HG02884 (cell line): ENCODE measurements at regions not wholly inside any gene's neighbourhood (a gene's known extent, or its start where the extent isn't known, plus 50 kb on each side); places are given as distances from the start of the nearest gene placed in this dataset.
"Not testable (repeated sequence)": the region's sequence is repeated elsewhere in the genome, so short reads cannot be mapped to it uniquely, and the experiment has no call there.

Experiments
- ATAC-seq: cut with Tn5 transposase; IDR thresholded peaks from one replicate; pipeline ENCODE4 v1.9.1; 2021; ENCODE audit warnings: mild to moderate bottlenecking, moderate library complexity; ENCODE audit not compliant: unreplicated experiment

DNA sequence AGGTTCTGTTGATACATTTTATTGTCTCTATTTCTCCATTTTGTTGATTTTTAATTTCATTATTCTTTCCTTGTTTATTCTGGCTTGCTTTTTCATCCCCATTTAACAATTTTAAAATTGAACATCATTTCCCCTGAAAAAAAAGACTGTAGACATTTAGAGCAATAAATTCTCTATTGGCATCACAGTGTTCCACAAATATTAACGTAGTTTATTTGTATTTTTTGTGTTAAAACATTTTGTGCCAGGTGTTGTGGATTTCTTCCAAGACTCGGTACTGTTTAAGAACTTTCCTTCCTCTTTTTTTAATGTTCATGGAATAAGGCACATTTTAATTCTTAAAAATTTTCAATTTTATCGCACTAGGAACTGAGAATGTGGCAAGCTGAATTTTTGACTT, 156.1 kb upstream of the NPY start:
- no peak for ATAC-seq

DNA sequence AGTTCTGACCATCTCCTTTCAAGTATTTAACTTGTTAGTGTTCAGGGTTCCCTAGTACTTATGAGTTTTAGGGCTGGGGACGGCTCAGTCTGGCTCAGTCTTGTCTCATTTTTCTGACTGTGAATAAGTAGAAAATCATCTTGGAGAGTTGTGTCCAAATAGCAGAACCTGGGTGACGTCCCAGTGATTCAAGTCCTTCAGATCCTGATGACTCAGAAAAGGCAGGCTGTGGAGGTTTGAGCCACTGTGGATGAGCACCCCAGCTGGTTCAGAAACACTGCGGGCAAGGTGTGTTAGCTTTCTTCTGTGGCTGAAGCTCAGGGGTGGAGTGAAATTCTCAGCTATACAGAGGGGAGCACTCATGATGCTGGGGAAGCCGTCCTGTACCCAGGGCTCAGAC, 154.4 kb upstream of the NPY start:
- no peak for ATAC-seq

DNA sequence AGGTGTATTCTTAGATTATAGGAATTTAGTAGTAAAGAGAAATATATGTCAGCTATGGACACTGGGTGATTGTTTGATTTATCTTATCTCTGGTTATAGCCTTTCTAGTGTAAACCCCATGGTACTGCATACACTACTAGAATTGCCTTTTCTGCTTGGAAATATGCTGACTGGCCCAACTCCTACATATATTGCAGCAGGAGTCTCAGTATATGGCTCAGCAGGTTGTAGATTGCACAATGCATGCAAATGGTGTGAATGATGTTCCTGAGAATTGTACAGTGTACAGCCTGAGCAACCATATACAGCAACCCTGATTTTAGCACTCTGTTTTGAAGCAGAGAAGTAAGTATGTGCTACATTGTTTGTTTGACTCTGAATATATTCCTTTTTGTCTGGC, 153.4 kb upstream of the NPY start:
- ATAC-seq: no peak

- ATAC-seq: no peak
Measured at GRCh38 chr7:24133691-24134090, 150.3 kb upstream of the NPY start.

- no peak for ATAC-seq
Measured at GRCh38 chr7:24134535-24134934, 149.5 kb upstream of the NPY start.

DNA sequence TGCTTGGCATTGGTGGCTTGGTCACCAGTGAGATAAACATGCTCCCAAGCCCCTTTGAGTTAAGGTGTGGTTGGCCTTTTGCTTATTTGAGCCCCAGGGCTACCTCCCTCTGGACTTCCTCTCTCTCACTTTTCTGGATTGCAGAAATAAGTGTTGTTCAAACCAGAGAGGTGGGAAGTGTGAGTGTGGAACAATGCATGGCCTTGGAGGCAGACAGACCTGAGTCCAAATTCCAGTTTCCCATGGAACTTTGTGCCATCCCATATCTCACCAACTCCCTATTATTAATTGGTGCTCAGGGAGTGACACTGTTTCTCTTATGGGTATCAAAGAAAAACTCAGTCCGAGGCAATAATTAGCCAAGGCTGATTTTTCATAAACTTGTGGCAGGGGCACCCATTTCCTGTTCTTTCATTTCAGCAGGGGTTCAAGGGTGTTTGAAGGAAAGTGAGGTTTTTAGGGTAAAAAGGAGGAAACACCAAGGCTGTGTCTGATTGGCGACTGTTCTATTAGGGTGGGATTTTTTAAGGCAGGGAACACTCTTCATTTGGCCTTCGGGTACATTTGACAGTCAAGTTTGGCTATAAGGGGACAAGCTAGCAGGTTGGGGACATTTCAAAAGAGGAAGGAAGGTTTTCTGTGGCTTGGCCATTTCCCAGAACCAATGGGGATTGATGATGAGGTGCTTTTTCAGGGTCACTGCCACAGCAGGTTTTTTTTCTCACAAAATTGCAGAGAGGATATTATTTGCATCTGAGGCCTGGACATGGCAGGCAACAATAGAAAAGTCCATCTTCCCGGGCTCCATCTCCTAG, 148.8 kb upstream of the NPY start:
- ATAC-seq: peak; percentile 65

- ATAC-seq: no peak
Measured at GRCh38 chr7:24137338-24137737, 146.7 kb upstream of the NPY start.

- no peak for ATAC-seq
Measured at GRCh38 chr7:24138343-24138742, 145.6 kb upstream of the NPY start.

GRCh38 chr7:24140001-24140400, 144.0 kb upstream of the NPY start:
- ATAC-seq: no peak

- ATAC-seq: no peak
Measured at GRCh38 chr7:24141874-24142509, 142.0 kb upstream of the NPY start.

DNA sequence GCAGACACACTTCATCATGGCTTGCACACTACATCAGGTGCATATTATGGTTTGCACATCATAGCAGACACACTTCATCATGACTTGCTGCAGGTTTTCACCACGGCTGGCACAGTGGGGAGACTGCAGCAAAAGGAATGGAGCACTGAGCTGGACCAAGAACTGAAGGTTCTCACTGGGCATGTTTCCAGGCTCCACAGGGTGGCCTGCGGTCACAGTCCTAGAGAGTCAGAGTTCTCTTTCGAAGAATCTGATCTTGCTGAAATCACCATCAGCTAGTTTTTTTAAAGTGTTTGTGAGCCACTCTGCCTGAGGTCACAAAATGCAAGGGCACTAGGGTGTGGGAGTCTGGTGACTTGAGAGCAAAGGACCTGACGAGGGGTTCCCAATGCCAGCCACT, 140.4 kb upstream of the NPY start:
- ATAC-seq: no peak

DNA sequence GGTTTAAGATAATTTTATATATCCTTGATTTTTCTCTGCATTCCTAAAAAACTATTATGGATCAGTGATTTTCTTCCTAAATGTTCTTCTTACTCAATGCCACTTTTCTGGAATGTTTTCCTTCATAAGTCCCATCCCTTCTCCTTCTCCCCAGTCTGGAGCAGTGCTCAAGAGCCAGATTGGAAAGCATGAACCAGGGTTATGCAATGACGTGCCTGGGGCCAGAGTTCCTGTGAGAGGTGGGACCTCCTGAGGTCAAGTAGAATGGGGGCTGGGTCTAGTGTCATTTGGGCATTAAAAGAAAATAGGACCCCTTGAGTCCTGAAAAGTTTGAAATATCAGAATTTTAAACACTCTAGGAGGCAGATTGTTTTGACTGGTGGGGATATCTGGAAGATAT, 132.0 kb upstream of the NPY start:
- no peak for ATAC-seq

DNA sequence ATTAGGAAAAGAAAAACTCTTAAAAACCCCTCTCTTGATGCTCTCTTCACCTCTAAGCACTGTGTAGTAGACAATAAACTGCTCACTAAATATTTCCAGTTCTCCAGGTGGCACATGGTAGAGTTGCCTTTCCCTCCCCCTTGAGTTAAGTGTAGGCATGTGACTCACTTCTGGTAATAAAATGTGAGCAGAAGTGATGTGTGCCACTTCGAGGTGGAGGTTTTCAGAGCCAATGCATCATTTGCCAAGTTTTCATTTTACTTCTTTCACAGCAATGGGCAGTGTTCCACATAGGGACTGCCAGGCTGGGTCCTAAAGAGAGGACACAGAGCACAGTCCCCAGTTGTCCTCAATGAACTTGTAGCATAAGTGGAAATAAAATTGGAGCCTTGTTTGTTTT, 131.6 kb upstream of the NPY start:
- no peak for ATAC-seq

DNA sequence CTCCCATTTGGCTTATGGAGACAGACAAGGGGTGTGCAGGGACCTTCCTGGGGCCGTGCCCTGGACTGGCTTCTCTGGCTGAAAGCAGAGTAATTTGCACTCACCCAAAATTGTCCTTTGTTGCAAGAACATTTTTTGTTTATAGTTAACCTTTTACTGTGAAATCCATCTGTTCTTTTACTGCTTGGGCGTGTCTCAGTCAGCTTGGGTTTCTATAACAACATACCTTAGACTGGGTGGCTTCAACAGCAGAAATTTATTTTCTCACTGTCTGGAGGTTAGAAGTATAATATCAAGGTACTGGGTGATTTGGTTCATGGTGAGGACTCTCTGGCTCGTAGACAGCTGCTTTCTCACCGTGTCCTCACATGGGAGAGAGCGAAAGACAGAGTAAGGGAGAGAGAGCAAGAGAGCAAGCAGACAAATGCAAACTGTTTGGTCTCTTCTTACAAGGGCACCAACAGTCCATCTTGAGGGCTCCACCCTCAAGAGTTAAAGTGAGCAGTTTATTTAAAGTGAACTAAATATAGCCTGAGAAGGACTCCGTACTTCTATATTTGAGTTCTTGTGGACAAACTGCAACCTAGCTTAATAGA, 131.0 kb upstream of the NPY start:
- no peak for ATAC-seq

GRCh38 chr7:24157666-24158065, 126.3 kb upstream of the NPY start:
- ATAC-seq: no peak

DNA sequence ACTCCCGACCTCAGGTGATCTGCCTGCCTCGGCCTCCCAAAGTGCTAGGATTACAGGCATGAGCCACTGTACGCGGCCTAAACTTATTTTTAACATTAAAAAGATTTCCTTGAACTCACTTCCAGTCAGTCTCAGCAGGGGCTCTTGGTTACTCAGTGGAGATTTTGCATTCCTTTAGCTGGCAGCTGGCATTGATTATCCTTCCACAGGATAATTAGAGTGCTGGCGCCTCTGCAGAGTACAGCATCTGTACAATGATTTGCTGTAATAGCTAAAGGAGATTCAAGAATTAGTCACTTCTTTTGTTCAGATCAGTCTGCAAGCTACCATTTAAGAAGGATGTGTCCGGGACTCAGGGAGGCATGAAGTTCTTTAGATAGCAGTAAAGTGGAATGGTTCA, 125.0 kb upstream of the NPY start:
- ATAC-seq: no peak

- no peak for ATAC-seq
Measured at GRCh38 chr7:24164401-24164800, 119.6 kb upstream of the NPY start.

DNA sequence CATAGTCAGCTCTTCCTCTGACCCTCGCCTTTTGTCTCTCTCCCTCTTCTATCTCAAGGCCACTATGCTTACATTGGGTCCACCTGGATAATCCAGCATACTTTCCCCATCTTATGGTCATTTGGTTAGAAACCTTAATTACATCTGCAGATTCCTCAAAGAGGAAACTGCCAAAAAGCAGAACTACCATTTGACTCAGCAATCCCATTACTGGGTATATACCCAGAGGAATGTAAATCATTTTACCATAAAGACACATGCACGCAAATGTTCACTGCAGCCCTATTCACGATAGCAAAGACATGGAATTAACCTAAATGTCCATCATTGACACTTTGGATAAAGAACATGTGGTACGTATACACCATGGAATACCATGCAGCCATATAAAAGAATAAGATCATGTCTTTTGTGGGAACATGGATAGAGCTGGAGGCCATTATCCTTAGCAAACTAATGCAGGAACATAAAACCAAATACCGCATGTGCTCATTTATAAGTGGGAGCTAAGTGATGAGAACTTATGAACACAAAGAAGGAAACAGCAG, 114.8 kb upstream of the NPY start:
- no peak for ATAC-seq

GRCh38 chr7:24171951-24172350, 112.0 kb upstream of the NPY start:
- not testable (repeated sequence) for ATAC-seq

GRCh38 chr7:24172856-24173255, 111.1 kb upstream of the NPY start:
- no peak for ATAC-seq

DNA sequence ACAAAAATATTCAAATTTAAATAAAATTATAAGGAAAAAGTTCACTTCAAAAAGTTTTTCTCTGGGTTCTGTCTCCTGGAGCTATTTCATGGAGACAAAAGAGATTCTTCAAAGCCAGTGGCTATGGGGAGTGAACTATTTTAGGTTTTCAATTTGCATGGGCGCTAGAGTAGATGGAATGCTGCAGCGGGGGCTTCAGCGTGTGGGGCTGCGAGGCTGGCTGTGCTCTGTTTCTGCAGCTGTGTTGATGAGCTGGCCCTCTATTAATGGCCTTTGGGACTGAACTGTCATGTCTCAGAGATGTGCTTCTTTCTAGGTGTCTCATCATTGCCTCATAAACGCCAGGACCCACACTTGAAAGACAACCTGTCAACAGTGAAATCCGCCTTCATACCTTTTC, 108.4 kb upstream of the NPY start:
- ATAC-seq: no peak
